NB4 (cell line): ENCODE measurements at regions not wholly inside any gene's neighbourhood (a gene's known extent, or its start where the extent isn't known, plus 50 kb on each side); places are given as distances from the start of the nearest gene placed in this dataset.
"Not testable (repeated sequence)": the region's sequence is repeated elsewhere in the genome, so short reads cannot be mapped to it uniquely, and the experiment has no call there.

Source experiments
- DNase-seq: peaks from one replicate; pipeline ENCODE4 v3.0.0; 2010; ENCODE audit warnings: low read depth
- H3K4me3 ChIP-seq: one replicate; pipeline ENCODE4 v1.5.1; 2011; ENCODE audit warnings: mild to moderate bottlenecking, low read depth, low read length, moderate library complexity

DNA sequence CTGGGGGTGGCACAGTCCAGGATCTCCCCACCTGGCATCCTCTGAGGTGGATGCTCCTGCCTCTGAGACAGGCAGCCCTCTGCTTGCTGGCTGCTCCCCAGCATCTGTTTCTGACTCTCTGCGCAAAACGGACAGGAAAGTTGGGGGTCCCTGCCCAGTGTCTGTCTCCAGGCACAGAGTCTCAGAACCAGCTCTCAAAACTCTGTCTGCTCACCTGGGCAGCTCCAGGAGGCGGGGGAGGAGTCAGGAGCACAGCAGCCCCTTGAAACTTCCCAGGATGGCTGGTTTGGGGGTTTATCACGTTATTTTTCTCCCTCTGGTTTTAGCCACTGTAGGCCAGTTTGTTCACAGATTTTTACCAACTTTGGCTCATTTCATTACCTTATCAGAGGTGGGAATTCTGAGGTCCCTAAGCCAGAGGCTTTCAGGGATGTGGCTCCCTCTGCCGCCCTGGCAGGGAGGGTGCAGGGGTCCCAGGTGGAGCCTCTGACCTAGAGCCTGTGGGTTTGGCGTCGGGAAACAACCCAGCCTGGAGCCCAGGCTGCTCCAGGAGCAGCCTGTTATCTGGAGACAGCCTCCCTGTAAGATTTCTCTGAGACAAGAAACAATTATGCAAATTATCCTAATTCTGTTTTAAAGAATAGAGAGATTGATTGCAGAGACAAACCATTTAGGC is 334.1 kb downstream of the CACNA1B start:
- DNase-seq, H3K4me3 ChIP-seq: not testable (repeated sequence)

DNA sequence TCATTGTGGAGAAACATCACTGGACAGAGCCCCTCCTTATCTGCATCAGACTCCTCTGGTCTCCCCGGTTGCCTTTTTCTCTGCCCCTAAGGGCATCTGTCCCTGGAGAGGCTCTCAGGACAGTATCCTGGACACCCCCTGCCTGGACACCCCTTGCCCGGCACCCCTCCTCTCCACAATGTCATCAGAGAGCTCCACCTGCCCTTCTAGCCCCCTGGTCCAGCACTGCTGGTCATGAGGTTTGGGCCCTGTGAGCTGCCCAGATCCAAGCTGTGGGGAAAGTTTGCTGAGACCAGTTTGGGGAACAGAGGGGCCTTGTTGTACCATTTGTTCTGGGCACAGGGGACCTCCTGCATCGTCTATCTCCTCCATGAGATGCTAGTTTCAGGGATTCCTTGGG is 335.2 kb downstream of the CACNA1B start:
- not testable (repeated sequence) for DNase-seq, H3K4me3 ChIP-seq

GRCh38 chr9:138213748-138214147 is 336.2 kb downstream of the CACNA1B start:
- peak; percentile 61 for DNase-seq

GRCh38 chr9:138214548-138214947 is 337.0 kb downstream of the CACNA1B start:
- not testable (repeated sequence) for DNase-seq, H3K4me3 ChIP-seq

More at GRCh38 chr9:138213748-138214147, 336.2 kb downstream of the CACNA1B start:
- not testable (repeated sequence) for H3K4me3 ChIP-seq

- not testable (repeated sequence) for DNase-seq, H3K4me3 ChIP-seq
Observed at GRCh38 chr9:138215588-138215987, 338.0 kb downstream of the CACNA1B start.

DNA sequence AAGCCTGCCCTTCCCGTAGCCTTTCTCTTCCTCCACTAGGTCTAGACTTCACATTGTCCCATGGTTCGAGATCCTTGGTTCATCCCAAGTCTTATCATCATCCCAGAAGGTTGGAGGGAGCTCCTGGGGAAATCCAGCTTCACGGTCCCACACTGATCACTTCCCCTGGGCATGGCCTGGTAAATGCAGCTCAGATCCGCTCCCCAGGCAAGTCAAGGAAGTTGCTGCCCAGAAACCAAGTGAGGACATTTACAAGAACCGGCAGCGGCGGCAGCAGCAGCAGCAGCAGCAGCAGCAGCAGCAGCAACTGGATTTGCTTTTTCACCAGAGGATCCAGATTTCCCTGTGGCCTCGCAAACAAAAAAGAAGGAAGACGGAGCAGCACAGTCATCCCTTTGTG is 339.2 kb downstream of the CACNA1B start:
- not testable (repeated sequence) for DNase-seq, H3K4me3 ChIP-seq

DNA sequence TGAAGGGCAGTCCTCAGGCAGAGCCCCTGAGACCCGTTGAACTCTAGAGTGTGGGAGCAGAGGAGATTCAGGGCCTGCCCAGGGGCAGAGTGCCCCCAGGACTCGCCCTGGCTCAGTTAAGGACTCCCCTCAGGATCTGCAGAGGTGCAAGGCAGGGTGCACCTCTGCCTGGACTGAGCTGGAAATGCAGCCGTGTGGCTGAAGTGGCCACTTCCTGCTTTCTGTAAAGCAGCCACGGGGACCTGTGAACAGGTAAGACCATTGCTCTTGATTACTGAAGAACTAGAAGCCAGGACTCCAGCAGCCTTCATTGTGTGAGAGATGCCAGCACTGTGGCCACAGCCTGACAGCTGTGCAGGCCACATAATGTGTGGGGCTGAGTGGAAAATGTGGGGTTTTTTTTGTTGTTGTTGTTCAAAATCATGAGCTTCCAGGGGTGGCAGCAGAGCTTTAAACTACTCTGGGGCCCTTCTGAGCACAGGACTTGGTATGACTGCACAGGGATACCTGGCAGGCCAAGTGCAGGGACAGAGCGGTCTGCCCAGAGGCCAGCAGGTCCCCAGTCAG is 339.8 kb downstream of the CACNA1B start:
- DNase-seq, H3K4me3 ChIP-seq: not testable (repeated sequence)

DNA sequence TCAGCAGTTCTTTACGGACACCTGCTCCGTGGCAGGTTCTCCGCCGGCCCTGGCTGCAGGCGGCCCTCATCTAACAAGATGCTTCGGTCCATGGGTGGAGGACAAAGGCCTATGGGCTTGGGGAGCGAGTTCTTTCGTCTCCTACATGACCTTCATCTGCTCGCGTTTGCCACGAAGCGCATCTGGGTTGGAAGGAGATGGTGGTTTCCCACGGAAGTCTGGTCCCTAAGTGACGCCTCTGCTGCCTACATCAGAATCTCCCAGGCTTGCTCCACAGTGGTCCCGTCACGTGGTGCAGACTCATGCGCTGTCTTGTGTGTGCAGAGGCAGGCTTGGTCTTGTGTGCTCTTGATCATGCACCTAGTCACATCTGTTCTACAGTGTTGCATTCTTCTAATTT is 341.7 kb downstream of the CACNA1B start:
- DNase-seq, H3K4me3 ChIP-seq: not testable (repeated sequence)

- not testable (repeated sequence) for DNase-seq, H3K4me3 ChIP-seq
Observed at GRCh38 chr9:138221446-138222054, 344.0 kb downstream of the CACNA1B start.

DNA sequence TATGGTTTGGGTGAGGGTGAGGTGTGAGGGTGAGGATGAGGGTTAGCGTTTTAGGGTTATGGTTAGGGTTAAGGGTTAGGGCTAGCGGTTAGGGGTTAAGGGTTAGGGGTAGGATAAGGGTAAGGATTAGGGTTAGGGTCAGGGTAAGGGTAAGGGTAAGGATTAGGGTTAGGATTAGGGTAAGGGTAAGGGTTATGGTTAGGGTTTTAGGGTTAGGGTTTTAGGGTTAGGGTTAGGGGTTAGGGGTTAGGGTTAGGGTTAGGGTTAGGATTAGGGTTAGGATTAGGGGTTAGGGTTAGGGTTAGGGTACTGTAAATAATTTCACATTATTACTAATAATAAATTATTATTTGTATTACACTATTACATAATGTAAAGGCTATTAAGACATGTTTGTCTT is 359.5 kb downstream of the CACNA1B start:
- not testable (repeated sequence) for H3K4me3 ChIP-seq

GRCh38 chr9:138282903-138283302 is 405.3 kb downstream of the CACNA1B start:
- not testable (repeated sequence) for DNase-seq, H3K4me3 ChIP-seq

More for the DNA sequence above, 359.5 kb downstream of the CACNA1B start:
- not testable (repeated sequence) for DNase-seq
